22Rv1 (cell line): ENCODE measurements at regions not wholly inside any gene's neighbourhood (a gene's known extent, or its start where the extent isn't known, plus 50 kb on each side); places are given as distances from the start of the nearest gene placed in this dataset.

ENCODE experiments used
- CTCF ChIP-seq: fragments of 450-650 bp; IDR thresholded peaks from 2 replicates; pipeline ENCODE4 v1.5.1; 2017; ENCODE audit warnings: mild to moderate bottlenecking
- ZFX ChIP-seq: fragments of 450-650 bp; IDR thresholded peaks from 2 replicates; pipeline ENCODE4 v1.6.1; 2017; ENCODE audit warnings: antibody characterized with exemption, borderline replicate concordance

- TF ChIP-seq CTCF = no peak
- TF ChIP-seq ZFX = no peak
Observed at GRCh38 chr14:55800156-55800785, 220.3 kb downstream of the KTN1 start.
